Caco-2 (cell line): ENCODE measurements at regions not wholly inside any gene's neighbourhood (a gene's known extent, or its start where the extent isn't known, plus 50 kb on each side); places are given as distances from the start of the nearest gene placed in this dataset.

Source experiments
- BruUV-seq: library from RNA; stranded (reverse); fragments of 400-500 nt; replicated peaks from 2 replicates; lab custom pipeline; 2021; lab: Mats Ljungman, UMichigan
- CTCF ChIA-PET: fragments of 300-600 bp; sonication (Branson Sonifier 250); formaldehyde crosslinking; loops from one replicate; lab custom pipeline; 2022; ENCODE audit warnings: antibody characterized with exemption; lab: Charles Lee
- POLR2A ChIA-PET: fragments of 300-600 bp; sonication (Branson Sonifier 250); formaldehyde crosslinking; loops from one replicate; lab custom pipeline; 2022; ENCODE audit warnings: antibody characterized with exemption; lab: Charles Lee
- DNase-seq, 2 experiments: peaks; one replicate each; pipeline versions ENCODE4 v3.0.0 to v3.0.0-alpha.2; 2020 to 2022
- H3K27me3 ChIP-seq: replicated peaks from 2 replicates; pipeline ENCODE4 v1.6.0; 2011; ENCODE audit warnings: low read length; ENCODE audit not compliant: control insufficient read depth, insufficient read depth
- H3K36me3 ChIP-seq: 2 replicates; pipeline ENCODE4 v1.5.1; 2011; ENCODE audit warnings: low read length; ENCODE audit not compliant: control insufficient read depth, insufficient read depth
- H3K4me1 ChIP-seq: fragments of 250-450 bp; sonication (Bioruptor Pico); 2 replicates; pipeline ENCODE4 v1.5.1; 2020; ENCODE audit warnings: mild to moderate bottlenecking
- H3K4me3 ChIP-seq: 2 replicates; pipeline ENCODE4 v1.5.1; 2011; ENCODE audit warnings: low read depth, mild to moderate bottlenecking, control low read depth, low read length
- H3K9me3 ChIP-seq: fragments of 250-450 bp; sonication (Bioruptor Pico); 2 replicates; pipeline ENCODE4 v1.5.1; 2020; ENCODE audit warnings: mild to moderate bottlenecking, moderate library complexity
- H3K27ac Mint-ChIP-seq: one replicate; pipeline ENCODE4 v1.8.0; 2022; ENCODE audit warnings: mixed read lengths; ENCODE audit not compliant: unreplicated experiment
- H3K27me3 Mint-ChIP-seq: one replicate; pipeline ENCODE4 v1.8.0; 2022; ENCODE audit warnings: mixed read lengths; ENCODE audit not compliant: insufficient read depth, unreplicated experiment
- H3K36me3 Mint-ChIP-seq: one replicate; pipeline ENCODE4 v1.8.0; 2022; ENCODE audit warnings: mild to moderate bottlenecking, mixed read lengths; ENCODE audit not compliant: insufficient read depth, unreplicated experiment
- H3K4me1 Mint-ChIP-seq: one replicate; pipeline ENCODE4 v1.8.0; 2022; ENCODE audit warnings: low read depth, mixed read lengths; ENCODE audit not compliant: unreplicated experiment
- H3K4me3 Mint-ChIP-seq: one replicate; pipeline ENCODE4 v1.8.0; 2022; ENCODE audit warnings: mild to moderate bottlenecking, moderate library complexity, mixed read lengths; ENCODE audit not compliant: unreplicated experiment
- H3K9me3 Mint-ChIP-seq: one replicate; pipeline ENCODE4 v1.8.0; 2022; ENCODE audit warnings: mixed read lengths; ENCODE audit not compliant: unreplicated experiment
- CTCF ChIP-seq, 2 experiments: fragments of 200-600 bp in 1 of 2; IDR thresholded peaks; 1 replicate in 1 of 2; 2 replicates in 1 of 2; pipeline versions ENCODE4 v1.5.1 to v1.8.0; 2011 to 2022; ENCODE audit warnings: antibody characterized with exemption in 1 of 2, control low read depth in 1 of 2, inconsistent platforms in 1 of 2, low read depth in 1 of 2, low read length in 1 of 2, mild to moderate bottlenecking in 1 of 2, moderate library complexity in 1 of 2; ENCODE audit not compliant: insufficient read depth in 1 of 2, severe bottlenecking in 1 of 2, unreplicated experiment in 1 of 2
- intact Hi-C: fragments of 100-400 bp; cut with micrococcal nuclease; formaldehyde crosslinking; loops from one replicate; pipeline ENCODE4 v1.10.0; 2022; ENCODE audit not compliant: unreplicated experiment

DNA sequence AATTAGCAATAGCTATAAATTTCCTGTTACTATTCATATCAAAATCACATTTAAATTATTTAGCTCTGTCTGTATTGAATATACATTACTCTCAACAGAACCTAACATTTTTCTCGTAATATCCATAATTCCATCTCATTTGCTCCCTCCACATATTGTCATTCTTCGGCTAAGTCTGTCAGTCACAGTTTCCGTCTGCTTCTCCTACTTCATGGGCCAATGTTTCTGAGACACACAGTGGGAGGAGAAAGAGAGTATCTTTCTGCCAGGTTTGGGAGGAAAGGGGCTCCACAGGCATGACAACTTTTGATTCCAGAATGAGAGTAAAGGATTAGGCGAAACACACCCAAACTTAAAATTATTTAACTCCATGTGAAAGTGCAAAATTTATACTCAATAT is 273.1 kb upstream of the SMIM21 start:
- intact Hi-C loops, result no loop called here
- Mint-ChIP-seq H3K36me3 (no peaks in the 10 kb centered on the region), H3K4me1 (no peaks in the 10 kb centered on the region), H3K9me3 (peaks cover 10% of the 10 kb centered on the region), H3K27ac (no peak overlapping the region), H3K4me3 (no peak overlapping the region), H3K27me3 (no peaks in the 10 kb centered on the region)
- no peak for DNase-seq
- Histone ChIP-seq H3K9me3 (no peaks in the 10 kb centered on the region), H3K4me1 (no peaks in the 10 kb centered on the region), H3K4me3 (no peak overlapping the region), H3K36me3 (no peaks in the 10 kb centered on the region), H3K27me3 (no peaks in the 10 kb centered on the region)
- POLR2A ChIA-PET, result no interaction called here
- TF ChIP-seq CTCF (IDR thresholded peaks at IDR 0.05; ENCODE audit: insufficient read depth in 1 of 2, low read depth in 1 of 2, low read length in 1 of 2, severe bottlenecking in 1 of 2, unreplicated experiment in 1 of 2), result no peak
- CTCF ChIA-PET, result no interaction called here
- no TSS peak for BruUV-seq

DNA sequence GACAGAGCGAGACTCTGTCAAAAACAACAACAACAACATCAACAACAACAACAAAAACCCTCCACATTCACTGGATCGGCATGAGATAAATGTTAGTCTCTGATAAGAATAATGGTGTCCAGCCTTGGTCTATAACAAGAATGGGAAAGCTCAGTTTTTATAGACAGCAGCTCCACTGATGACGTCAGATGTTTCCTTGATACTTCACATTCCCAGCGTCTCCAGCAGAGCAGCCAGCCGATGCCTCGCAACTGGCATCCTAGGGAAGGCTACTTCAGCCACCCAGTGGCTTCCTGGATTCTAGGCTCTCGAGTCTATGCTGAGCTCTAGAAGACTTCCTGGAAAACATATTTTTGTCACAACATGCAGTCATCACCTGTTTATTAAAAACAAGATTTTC is 271.4 kb upstream of the SMIM21 start:
- intact Hi-C loops, result no loop called here

DNA sequence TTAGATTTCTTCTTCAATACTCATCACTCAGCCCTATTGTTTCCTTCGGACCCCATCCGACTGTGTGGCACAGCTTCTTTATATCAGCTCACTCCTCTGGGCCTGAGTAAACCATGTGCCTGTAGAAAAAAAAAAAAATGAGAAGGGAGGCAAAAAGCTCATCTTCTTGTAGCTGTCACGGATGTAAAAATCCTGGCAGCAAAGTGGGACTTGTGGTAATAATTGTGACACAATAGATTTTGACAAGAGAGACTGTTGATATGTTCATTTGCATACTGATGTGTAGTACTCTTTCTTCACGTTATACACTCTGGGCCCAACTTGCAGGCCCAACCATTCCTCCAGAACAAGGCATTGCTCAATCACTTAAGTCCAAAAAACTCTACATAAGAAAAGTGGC is 270.0 kb upstream of the SMIM21 start:
- Histone ChIP-seq H3K27me3 (no peaks in the 10 kb centered on the region), H3K4me1 (no peaks in the 10 kb centered on the region), H3K9me3 (no peaks in the 10 kb centered on the region), H3K36me3 (no peaks in the 10 kb centered on the region), H3K4me3 (no peak overlapping the region)
- Mint-ChIP-seq H3K36me3 (no peaks in the 10 kb centered on the region), H3K27ac (no peak overlapping the region), H3K4me3 (no peak overlapping the region), H3K27me3 (peaks cover 2% of the 10 kb centered on the region), H3K9me3 (peaks cover 10% of the 10 kb centered on the region), H3K4me1 (no peaks in the 10 kb centered on the region)
- POLR2A ChIA-PET, result interaction anchor here (0.6 kb wide), 1 partner anchor 488 kb away, joined by 3 read pairs; no protein-coding TSS in a partner anchor
- CTCF ChIA-PET, result no interaction called here
- intact Hi-C loops, result no loop called here
- no TSS peak for BruUV-seq
- DNase-seq, result no peak
- no peak for TF ChIP-seq CTCF (IDR thresholded peaks at IDR 0.05; ENCODE audit: insufficient read depth in 1 of 2, low read depth in 1 of 2, low read length in 1 of 2, severe bottlenecking in 1 of 2, unreplicated experiment in 1 of 2)

More for the DNA sequence above, 271.4 kb upstream of the SMIM21 start:
- Mint-ChIP-seq H3K27ac (no peak overlapping the region), H3K4me1 (no peaks in the 10 kb centered on the region), H3K4me3 (no peak overlapping the region), H3K36me3 (no peaks in the 10 kb centered on the region), H3K9me3 (peaks cover 10% of the 10 kb centered on the region), H3K27me3 (no peaks in the 10 kb centered on the region)
- no peak overlapping the region for H3K4me3 ChIP-seq
- ChIA-PET POLR2A (no interaction called here), CTCF (no interaction called here)
- H3K27me3 ChIP-seq, result no peaks in the 10 kb centered on the region
- no peaks in the 10 kb centered on the region for H3K9me3 ChIP-seq
- no peaks in the 10 kb centered on the region for H3K4me1 ChIP-seq
- no peak for TF ChIP-seq CTCF (IDR thresholded peaks at IDR 0.05; ENCODE audit: insufficient read depth in 1 of 2, low read depth in 1 of 2, low read length in 1 of 2, severe bottlenecking in 1 of 2, unreplicated experiment in 1 of 2)
- H3K36me3 ChIP-seq, result no peaks in the 10 kb centered on the region
- no peak for DNase-seq
- no TSS peak for BruUV-seq
